HCT116 (cell line): ENCODE measurements at regions not wholly inside any gene's neighbourhood (a gene's known extent, or its start where the extent isn't known, plus 50 kb on each side); places are given as distances from the start of the nearest gene placed in this dataset.

Experiments
- CEBPB ChIP-seq: IDR thresholded peaks from 2 replicates; pipeline ENCODE4 v1.6.1; 2012; ENCODE audit warnings: low read depth
- EZH2 ChIP-seq: fragments of 200-600 bp; sonication (generic); IDR thresholded peaks from 2 replicates; pipeline ENCODE4 v1.6.1; 2017; ENCODE audit warnings: antibody characterized with exemption, mixed run types
- POLR2A ChIP-seq: IDR thresholded peaks from 2 replicates; pipeline ENCODE4 v1.7.0; 2011; ENCODE audit warnings: borderline replicate concordance; ENCODE audit not compliant: insufficient read depth, insufficient read length; ENCODE audit errors: extremely low read depth
- POLR2AphosphoS5 ChIP-seq: IDR thresholded peaks from 2 replicates; pipeline ENCODE4 v1.6.1; 2011; ENCODE audit warnings: mild to moderate bottlenecking, low read depth, low read length, moderate library complexity
- RAD21 ChIP-seq: IDR thresholded peaks from 2 replicates; pipeline ENCODE4 v1.6.1; 2012; ENCODE audit warnings: low read depth, mild to moderate bottlenecking
- SP1 ChIP-seq: IDR thresholded peaks from 2 replicates; pipeline ENCODE4 v1.6.1; 2012; ENCODE audit warnings: low read depth
- SRF ChIP-seq: IDR thresholded peaks from 2 replicates; pipeline ENCODE4 v1.6.1; 2012; ENCODE audit warnings: low read depth
- TCF7L2 ChIP-seq: IDR thresholded peaks from 2 replicates; pipeline ENCODE4 v1.7.0; 2011; ENCODE audit warnings: borderline replicate concordance, inconsistent platforms; ENCODE audit not compliant: insufficient read depth, insufficient read length; ENCODE audit errors: extremely low read depth
- ZFX ChIP-seq: fragments of 450-650 bp; IDR thresholded peaks from 2 replicates; pipeline ENCODE4 v1.6.1; 2017
- ZNF274 ChIP-seq: fragments of 200-500 bp; sonication (Bioruptor generic); IDR thresholded peaks from 2 replicates; pipeline ENCODE4 v1.6.1; 2014; ENCODE audit warnings: mild to moderate bottlenecking, low read depth, low read length, inconsistent platforms
- TF ChIP-seq, protein P1 (sequence below), 3 experiments: fragments of 200-600 bp in 1 of 3; sonication (generic) in 1 of 3; IDR thresholded peaks in 2 of 3; conservative IDR thresholded peaks in 1 of 3; 2 replicates each; pipeline ENCODE4 v1.5.1; 2012 to 2017; ENCODE audit warnings: low read depth in 2 of 3, low read length in 2 of 3, antibody characterized with exemption in 1 of 3, borderline replicate concordance in 1 of 3, control low read depth in 1 of 3, mild to moderate bottlenecking in 1 of 3, mixed read lengths in 1 of 3, mixed run types in 1 of 3, moderate library complexity in 1 of 3; ENCODE audit not compliant: insufficient read depth in 1 of 3
- TF ChIP-seq, protein P2 (sequence below): IDR thresholded peaks from 2 replicates; pipeline ENCODE4 v1.6.1; 2012; ENCODE audit warnings: low read depth
- TF ChIP-seq, protein P3 (sequence below): IDR thresholded peaks from 2 replicates; pipeline ENCODE4 v1.6.1; 2012

DNA sequence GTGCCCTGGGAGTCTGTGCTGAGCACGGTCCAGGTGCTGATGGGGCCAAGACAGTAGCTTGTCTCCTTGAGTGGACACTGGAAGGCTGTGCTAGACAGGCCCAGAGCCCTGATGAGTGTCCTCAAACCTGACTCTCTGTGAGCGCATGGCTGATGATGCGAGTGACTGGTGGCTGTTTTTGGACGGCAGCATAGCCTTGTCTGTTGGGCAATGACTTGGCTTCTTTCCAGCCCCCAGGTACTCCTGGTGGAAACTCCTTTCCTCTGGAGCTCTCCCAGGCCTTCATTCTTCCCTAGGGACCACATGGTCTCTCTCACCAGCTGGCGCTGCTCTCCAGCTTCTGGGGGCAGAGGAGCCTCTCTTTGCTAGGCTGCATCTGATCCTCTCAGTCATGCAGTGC, 207.6 kb upstream of the SMIM21 start:
- TF ChIP-seq POLR2A (no peak), POLR2AphosphoS5 (no peak), RAD21 (no peak), SRF (no peak), SP1 (no peak), CEBPB (no peak), EZH2 (no peak), ZFX (no peak), ZNF274 (no peak), TCF7L2 (no peak)
- TF ChIP-seq, protein P1, sequence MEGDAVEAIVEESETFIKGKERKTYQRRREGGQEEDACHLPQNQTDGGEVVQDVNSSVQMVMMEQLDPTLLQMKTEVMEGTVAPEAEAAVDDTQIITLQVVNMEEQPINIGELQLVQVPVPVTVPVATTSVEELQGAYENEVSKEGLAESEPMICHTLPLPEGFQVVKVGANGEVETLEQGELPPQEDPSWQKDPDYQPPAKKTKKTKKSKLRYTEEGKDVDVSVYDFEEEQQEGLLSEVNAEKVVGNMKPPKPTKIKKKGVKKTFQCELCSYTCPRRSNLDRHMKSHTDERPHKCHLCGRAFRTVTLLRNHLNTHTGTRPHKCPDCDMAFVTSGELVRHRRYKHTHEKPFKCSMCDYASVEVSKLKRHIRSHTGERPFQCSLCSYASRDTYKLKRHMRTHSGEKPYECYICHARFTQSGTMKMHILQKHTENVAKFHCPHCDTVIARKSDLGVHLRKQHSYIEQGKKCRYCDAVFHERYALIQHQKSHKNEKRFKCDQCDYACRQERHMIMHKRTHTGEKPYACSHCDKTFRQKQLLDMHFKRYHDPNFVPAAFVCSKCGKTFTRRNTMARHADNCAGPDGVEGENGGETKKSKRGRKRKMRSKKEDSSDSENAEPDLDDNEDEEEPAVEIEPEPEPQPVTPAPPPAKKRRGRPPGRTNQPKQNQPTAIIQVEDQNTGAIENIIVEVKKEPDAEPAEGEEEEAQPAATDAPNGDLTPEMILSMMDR (IDR thresholded peaks at IDR 0.05 in 2 of 3, conservative IDR thresholded peaks at IDR 0.05 in 1 of 3; ENCODE audit: borderline replicate concordance in 1 of 3, insufficient read depth in 1 of 3, low read depth in 2 of 3, low read length in 2 of 3), result no peak
- TF ChIP-seq, protein P2, sequence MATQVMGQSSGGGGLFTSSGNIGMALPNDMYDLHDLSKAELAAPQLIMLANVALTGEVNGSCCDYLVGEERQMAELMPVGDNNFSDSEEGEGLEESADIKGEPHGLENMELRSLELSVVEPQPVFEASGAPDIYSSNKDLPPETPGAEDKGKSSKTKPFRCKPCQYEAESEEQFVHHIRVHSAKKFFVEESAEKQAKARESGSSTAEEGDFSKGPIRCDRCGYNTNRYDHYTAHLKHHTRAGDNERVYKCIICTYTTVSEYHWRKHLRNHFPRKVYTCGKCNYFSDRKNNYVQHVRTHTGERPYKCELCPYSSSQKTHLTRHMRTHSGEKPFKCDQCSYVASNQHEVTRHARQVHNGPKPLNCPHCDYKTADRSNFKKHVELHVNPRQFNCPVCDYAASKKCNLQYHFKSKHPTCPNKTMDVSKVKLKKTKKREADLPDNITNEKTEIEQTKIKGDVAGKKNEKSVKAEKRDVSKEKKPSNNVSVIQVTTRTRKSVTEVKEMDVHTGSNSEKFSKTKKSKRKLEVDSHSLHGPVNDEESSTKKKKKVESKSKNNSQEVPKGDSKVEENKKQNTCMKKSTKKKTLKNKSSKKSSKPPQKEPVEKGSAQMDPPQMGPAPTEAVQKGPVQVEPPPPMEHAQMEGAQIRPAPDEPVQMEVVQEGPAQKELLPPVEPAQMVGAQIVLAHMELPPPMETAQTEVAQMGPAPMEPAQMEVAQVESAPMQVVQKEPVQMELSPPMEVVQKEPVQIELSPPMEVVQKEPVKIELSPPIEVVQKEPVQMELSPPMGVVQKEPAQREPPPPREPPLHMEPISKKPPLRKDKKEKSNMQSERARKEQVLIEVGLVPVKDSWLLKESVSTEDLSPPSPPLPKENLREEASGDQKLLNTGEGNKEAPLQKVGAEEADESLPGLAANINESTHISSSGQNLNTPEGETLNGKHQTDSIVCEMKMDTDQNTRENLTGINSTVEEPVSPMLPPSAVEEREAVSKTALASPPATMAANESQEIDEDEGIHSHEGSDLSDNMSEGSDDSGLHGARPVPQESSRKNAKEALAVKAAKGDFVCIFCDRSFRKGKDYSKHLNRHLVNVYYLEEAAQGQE, result no peak
- TF ChIP-seq, protein P3, sequence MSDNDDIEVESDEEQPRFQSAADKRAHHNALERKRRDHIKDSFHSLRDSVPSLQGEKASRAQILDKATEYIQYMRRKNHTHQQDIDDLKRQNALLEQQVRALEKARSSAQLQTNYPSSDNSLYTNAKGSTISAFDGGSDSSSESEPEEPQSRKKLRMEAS, result no peak
